ENCODE measurements at regions not wholly inside any gene's neighbourhood (a gene's known extent, or its start where the extent isn't known, plus 50 kb on each side); places are given as distances from the start of the nearest gene placed in this dataset.

GRCh38 chr9:95670122-95670521 is 153.4 kb upstream of the PTCH1 start:
- H3K4me3 ChIP-seq, result no peak overlapping the region
- no peaks in the 10 kb centered on the region for H3K27me3 ChIP-seq
- H3K9me3 ChIP-seq (replicated peaks), result peaks cover 4% of the 10 kb centered on the region; the same call in 1 of the 2 replicates
- peaks cover 2% of the 10 kb centered on the region; the same call in 1 of the 2 replicates for H3K4me1 ChIP-seq
- no peaks in the 10 kb centered on the region for H3K36me3 ChIP-seq
- DNase-seq, result no peak
- no peak overlapping the region for H3K27ac ChIP-seq

DNA sequence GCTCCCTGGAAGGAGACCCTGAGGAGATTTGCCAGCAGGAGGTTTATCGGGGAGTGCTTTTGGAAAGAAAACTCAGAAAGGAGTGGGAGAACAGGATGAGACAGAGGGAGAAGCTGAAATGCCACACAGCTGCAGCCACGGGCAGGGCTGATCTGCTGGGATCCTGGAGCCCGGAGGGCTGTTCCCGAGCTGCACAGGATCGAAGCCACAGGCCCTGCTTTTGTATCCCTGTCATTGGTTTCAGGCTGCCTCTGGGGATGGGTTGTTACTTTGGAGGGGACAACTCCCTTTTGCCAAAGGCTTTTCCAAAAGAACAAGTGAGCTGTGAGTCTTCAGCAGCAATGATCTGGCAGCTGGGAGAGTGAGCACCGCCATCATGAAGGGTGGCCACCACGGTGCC is 152.5 kb upstream of the PTCH1 start:
- Histone ChIP-seq H3K27me3 (no peaks in the 10 kb centered on the region), H3K9me3 (replicated peaks) (peaks cover 4% of the 10 kb centered on the region; the same call in 1 of the 2 replicates), H3K27ac (no peak overlapping the region), H3K4me1 (peaks cover 2% of the 10 kb centered on the region; the same call in 1 of the 2 replicates), H3K4me3 (no peak overlapping the region), H3K36me3 (no peaks in the 10 kb centered on the region)
- DNase-seq, result no peak

DNA sequence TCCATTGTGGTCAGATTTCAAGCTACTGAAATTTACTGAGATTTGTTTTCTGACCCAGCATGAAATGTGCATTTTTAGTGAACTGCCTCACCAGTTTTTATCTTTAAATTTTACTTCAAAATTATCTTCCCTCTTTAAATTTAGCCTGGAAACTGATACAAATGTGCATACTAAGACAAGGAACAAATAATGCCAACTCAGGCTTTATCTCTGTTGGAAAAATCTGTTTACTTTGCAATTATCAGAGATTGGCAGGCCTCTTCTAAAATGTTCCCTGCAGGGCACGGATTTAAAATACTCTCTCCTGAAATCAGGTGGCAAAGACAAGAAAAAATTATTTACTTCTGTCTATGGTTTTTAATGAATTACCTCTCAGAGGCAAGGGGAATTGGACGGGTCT is 151.0 kb upstream of the PTCH1 start:
- Histone ChIP-seq H3K4me3 (no peak overlapping the region), H3K9me3 (replicated peaks) (peaks cover 4% of the 10 kb centered on the region; the same call in 1 of the 2 replicates), H3K27me3 (no peaks in the 10 kb centered on the region), H3K36me3 (no peaks in the 10 kb centered on the region), H3K4me1 (peaks cover 2% of the 10 kb centered on the region; the same call in 1 of the 2 replicates), H3K27ac (no peak overlapping the region)
- no peak for DNase-seq

- Histone ChIP-seq H3K36me3 (no peaks in the 10 kb centered on the region), H3K27me3 (no peaks in the 10 kb centered on the region), H3K4me1 (peaks cover 2% of the 10 kb centered on the region; the same call in 1 of the 2 replicates), H3K27ac (peak overlapping the region; percentile 6; the same call in 1 of the 2 replicates), H3K9me3 (replicated peaks) (no peaks in the 10 kb centered on the region), H3K4me3 (peak overlapping the region; percentile 35)
- no peak for DNase-seq
These were observed 150.0 kb upstream of the PTCH1 start for GRCh38 chr9:95666785-95667155.

- peak overlapping the region; percentile 35 for H3K4me3 ChIP-seq
- H3K36me3 ChIP-seq, result no peaks in the 10 kb centered on the region
- DNase-seq, result peak; percentile 53 to 67
- H3K27ac ChIP-seq, result peak overlapping the region; percentile 6; the same call in 1 of the 2 replicates
- H3K9me3 ChIP-seq (replicated peaks), result no peaks in the 10 kb centered on the region
- H3K27me3 ChIP-seq, result no peaks in the 10 kb centered on the region
- H3K4me1 ChIP-seq, result peaks cover 2% of the 10 kb centered on the region; the same call in 1 of the 2 replicates
These were observed 149.5 kb upstream of the PTCH1 start for GRCh38 chr9:95666096-95666784.

DNA sequence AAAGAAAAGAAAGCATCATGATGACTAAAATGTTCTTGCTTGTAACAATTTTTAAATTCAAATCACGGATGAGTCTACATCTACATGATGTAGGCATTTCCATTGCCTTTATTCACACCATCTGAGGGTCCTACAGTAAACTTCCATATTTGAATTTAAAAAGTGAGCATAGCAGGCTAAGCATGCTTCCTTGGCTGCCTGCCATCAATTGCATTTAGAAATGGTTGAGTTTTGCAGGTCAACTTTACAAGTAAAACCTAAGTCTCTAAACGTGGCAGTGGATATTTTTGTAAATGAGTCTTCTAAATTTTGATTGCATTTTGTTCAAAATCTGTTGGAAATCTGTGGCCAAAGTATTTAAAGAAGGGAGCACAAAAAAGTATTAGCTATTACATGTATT is 136.5 kb upstream of the PTCH1 start:
- Histone ChIP-seq H3K9me3 (replicated peaks) (no peaks in the 10 kb centered on the region), H3K36me3 (no peaks in the 10 kb centered on the region), H3K4me1 (no peaks in the 10 kb centered on the region), H3K4me3 (no peak overlapping the region), H3K27me3 (no peaks in the 10 kb centered on the region), H3K27ac (no peak overlapping the region)
- no peak for DNase-seq

DNA sequence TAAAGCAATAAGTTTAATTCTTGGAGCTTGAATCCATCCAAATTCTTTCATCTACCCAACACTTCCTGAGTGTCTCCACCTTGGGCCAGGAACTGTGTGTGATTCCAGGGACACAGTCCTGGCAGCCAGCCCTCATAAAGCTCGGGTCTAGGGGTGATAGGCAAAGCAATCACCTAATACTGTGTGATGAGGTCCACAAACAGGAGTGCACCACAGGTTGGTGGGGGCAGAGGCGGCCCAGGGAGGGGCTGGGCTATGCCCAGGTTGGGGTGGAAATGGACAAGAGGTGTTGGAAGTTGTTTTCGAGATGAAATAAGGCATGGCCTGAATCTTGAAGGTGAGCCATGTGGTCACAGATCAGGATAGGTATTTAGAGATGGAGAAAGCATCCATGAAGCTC is 133.9 kb upstream of the PTCH1 start:
- no peak overlapping the region for H3K4me3 ChIP-seq
- H3K27ac ChIP-seq, result no peak overlapping the region

GRCh38 chr9:95649801-95650213 is 133.0 kb upstream of the PTCH1 start:
- no peak overlapping the region for H3K27ac ChIP-seq
- no peak overlapping the region for H3K4me3 ChIP-seq
- no peaks in the 10 kb centered on the region for H3K9me3 ChIP-seq (replicated peaks)
- no peaks in the 10 kb centered on the region for H3K27me3 ChIP-seq
- H3K36me3 ChIP-seq, result no peaks in the 10 kb centered on the region
- no peaks in the 10 kb centered on the region for H3K4me1 ChIP-seq
- DNase-seq, result no peak

More for the DNA sequence above, 133.9 kb upstream of the PTCH1 start:
- Histone ChIP-seq H3K9me3 (replicated peaks) (no peaks in the 10 kb centered on the region), H3K4me1 (no peaks in the 10 kb centered on the region), H3K36me3 (no peaks in the 10 kb centered on the region), H3K27me3 (no peaks in the 10 kb centered on the region)
- no peak for DNase-seq

DNA sequence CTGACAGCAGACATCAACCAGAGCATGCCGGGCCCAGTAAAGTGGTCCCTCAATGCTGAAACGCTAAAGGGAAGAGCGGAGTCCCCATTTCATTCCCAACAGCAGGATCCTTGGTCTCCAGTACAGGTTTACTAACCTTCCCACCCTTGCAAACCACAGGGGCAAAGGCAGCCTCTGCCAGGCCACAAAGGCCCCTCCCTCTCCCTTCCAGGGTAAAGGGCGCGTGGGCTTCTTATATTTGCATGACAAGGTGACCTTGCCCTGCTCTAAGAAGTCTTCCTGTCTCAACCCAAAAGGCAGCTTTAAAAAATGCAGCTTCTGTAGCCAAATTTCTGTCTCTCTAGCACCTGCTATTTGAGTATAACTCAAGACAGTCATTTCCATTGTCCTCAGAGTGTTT is 131.5 kb upstream of the PTCH1 start:
- Histone ChIP-seq H3K27ac (no peak overlapping the region), H3K27me3 (no peaks in the 10 kb centered on the region), H3K4me3 (no peak overlapping the region), H3K9me3 (replicated peaks) (no peaks in the 10 kb centered on the region), H3K4me1 (no peaks in the 10 kb centered on the region; the same call in 1 of the 2 replicates), H3K36me3 (no peaks in the 10 kb centered on the region)
- no peak for DNase-seq

DNA sequence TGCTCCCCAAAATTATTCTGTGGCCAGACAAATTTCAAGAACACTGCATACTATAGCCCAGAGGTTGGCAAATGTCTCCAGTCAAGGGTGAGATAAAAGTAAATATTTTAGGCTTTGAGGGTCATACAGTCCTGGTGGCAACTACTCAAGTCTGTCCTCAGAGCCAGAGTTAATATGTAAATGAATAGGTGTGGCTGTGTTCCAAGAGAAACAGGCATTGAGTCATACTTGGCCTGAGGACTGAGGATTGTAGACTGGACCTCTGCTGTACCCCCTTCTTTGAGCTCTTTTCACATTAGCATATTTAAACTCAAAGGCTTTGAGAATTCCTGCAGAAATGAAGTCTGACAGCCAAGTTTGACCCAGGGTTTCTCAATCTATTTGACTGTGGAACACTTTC is 129.2 kb upstream of the PTCH1 start:
- Histone ChIP-seq H3K9me3 (replicated peaks) (no peaks in the 10 kb centered on the region; the same call in 1 of the 2 replicates), H3K4me3 (no peak overlapping the region), H3K36me3 (no peaks in the 10 kb centered on the region), H3K27me3 (no peaks in the 10 kb centered on the region), H3K27ac (no peak overlapping the region), H3K4me1 (peaks cover 2% of the 10 kb centered on the region; the same call in 1 of the 2 replicates)
- no peak for DNase-seq

DNA sequence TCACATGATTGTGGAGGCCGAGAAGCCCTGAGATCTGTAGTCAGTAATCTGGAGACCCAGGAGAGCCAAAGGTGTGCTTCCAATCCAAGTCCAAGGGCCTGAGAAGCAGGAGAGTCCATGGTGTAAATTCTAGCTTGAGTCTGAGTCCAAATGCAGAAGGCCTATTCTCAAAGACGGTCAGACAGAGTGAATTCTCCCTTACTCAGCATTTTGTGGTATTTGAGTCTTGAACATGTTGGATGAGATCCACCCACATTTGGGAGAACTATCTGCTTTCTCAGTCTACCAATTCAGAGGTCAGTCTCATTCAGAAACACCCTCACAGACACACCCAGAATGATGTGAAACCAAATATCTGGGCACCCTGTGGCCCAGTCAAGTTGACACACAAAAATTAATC is 128.8 kb upstream of the PTCH1 start:
- Histone ChIP-seq H3K9me3 (replicated peaks) (no peaks in the 10 kb centered on the region; the same call in 1 of the 2 replicates), H3K27me3 (no peaks in the 10 kb centered on the region), H3K4me3 (no peak overlapping the region), H3K27ac (no peak overlapping the region), H3K36me3 (no peaks in the 10 kb centered on the region), H3K4me1 (peaks cover 2% of the 10 kb centered on the region; the same call in 1 of the 2 replicates)
- DNase-seq, result no peak

DNA sequence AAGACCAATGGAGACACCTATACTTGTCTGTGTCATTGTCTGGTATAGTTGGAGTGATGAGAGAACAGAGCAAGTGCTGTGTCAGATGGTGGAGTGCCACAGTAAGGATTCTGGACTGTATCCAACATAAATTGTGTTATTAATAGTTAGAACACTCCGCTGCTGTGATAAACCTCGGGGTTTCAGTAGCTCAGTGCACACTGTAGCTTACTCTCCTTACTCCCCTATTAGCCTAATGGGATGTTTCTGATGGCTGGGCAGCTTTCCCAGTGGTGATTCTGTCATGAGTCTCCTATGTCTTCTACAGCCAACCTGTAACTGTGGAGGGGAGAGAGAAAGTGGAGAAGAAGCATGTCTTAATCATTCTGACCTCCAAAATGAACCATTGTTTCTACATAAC is 127.6 kb upstream of the PTCH1 start:
- Histone ChIP-seq H3K36me3 (no peaks in the 10 kb centered on the region), H3K4me1 (peaks cover 2% of the 10 kb centered on the region; the same call in 1 of the 2 replicates), H3K27ac (no peak overlapping the region), H3K9me3 (replicated peaks) (no peaks in the 10 kb centered on the region; the same call in 1 of the 2 replicates), H3K4me3 (no peak overlapping the region), H3K27me3 (no peaks in the 10 kb centered on the region)
- no peak for DNase-seq

GRCh38 chr9:95643619-95644018 is 126.8 kb upstream of the PTCH1 start:
- DNase-seq, result no peak
- Histone ChIP-seq H3K27ac (no peak overlapping the region), H3K4me1 (peaks cover 2% of the 10 kb centered on the region; the same call in 1 of the 2 replicates), H3K27me3 (no peaks in the 10 kb centered on the region), H3K9me3 (replicated peaks) (no peaks in the 10 kb centered on the region; the same call in 1 of the 2 replicates), H3K4me3 (no peak overlapping the region), H3K36me3 (no peaks in the 10 kb centered on the region)

DNA sequence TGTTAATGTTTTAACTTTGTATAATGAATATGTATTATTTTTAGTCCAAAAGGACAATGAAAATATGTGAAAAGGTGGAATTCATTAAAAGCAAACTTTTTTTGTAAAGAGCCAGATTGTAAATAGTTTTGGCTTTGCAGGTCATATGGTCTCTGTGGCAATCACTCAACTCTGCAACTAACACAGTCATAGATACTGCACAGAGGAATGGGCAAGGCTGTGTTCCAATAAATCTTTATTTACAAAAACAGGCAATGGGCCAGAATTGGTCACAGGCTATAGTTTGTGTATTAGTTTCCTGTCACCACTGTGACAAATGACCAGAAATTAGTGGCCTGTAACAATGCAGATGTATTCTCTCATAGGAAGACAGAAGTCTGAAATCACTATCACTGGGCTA is 125.4 kb upstream of the PTCH1 start:
- Histone ChIP-seq H3K36me3 (no peaks in the 10 kb centered on the region), H3K4me1 (peaks cover 2% of the 10 kb centered on the region; the same call in 1 of the 2 replicates), H3K27me3 (no peaks in the 10 kb centered on the region), H3K4me3 (no peak overlapping the region), H3K27ac (no peak overlapping the region), H3K9me3 (replicated peaks) (no peaks in the 10 kb centered on the region; the same call in 1 of the 2 replicates)
- no peak for DNase-seq

- DNase-seq, result peak; percentile 87 to 89
- Histone ChIP-seq H3K27me3 (no peaks in the 10 kb centered on the region), H3K27ac (no peak overlapping the region), H3K9me3 (replicated peaks) (no peaks in the 10 kb centered on the region; the same call in 1 of the 2 replicates), H3K4me3 (no peak overlapping the region), H3K4me1 (peaks cover 2% of the 10 kb centered on the region; the same call in 1 of the 2 replicates), H3K36me3 (no peaks in the 10 kb centered on the region)
These were observed 124.8 kb upstream of the PTCH1 start for GRCh38 chr9:95641586-95641985.
